GM21717 (cell line): ENCODE measurements at regions not wholly inside any gene's neighbourhood (a gene's known extent, or its start where the extent isn't known, plus 50 kb on each side); places are given as distances from the start of the nearest gene placed in this dataset.
"Not testable (repeated sequence)": the region's sequence is repeated elsewhere in the genome, so short reads cannot be mapped to it uniquely, and the experiment has no call there.

Experiments used
- ATAC-seq: cut with Tn5 transposase; IDR thresholded peaks from one replicate; pipeline ENCODE4 v1.9.1; 2021; ENCODE audit warnings: mild to moderate bottlenecking, moderate library complexity; ENCODE audit not compliant: unreplicated experiment

- ATAC-seq: no peak
Observed at GRCh38 chr9:78123808-78124207, 92.2 kb upstream of the GNAQ start.

DNA sequence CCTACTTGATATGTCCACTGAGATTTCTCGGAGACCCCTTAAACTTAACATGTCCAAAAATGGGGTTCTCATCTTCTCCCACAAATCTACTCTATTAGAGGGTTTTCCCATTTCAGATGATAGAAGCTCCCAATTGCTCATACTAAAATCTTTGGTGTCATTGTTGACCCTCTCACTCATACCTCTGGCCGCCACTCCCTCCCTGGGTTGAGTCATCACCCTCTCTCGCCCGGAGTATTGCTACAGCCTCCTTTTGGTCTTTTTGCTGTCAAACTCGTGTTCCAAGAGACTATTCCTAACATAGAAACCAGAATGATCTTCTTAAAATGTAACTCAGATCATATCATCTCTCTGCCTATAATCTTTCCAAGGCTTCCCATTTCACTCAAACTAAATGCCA is 91.0 kb upstream of the GNAQ start:
- ATAC-seq: no peak

GRCh38 chr9:78121488-78121887 is 89.9 kb upstream of the GNAQ start:
- ATAC-seq: no peak

- ATAC-seq: peak; percentile 90
Observed at GRCh38 chr9:78118742-78119473, 87.3 kb upstream of the GNAQ start.

DNA sequence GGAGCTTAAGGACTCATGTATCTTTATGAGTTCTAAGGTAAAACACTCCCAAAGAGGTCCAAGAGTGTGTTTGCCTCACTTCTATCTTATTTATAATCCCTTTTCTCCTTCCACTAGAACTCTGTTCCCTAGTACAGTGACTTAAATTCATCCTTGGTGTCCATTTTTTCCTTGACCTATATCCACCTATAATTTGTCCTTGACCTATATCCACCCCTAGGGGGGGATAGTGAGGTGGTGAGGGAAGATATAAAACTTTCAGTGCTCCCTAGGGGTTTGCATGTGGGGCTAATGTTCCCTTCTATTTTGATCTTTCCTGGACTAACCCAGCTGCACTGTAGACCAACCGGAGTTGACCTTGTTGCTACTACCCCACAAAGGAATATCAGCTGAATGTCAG is 83.5 kb upstream of the GNAQ start:
- no peak for ATAC-seq

- ATAC-seq: no peak
Observed at GRCh38 chr9:78114581-78114980, 83.0 kb upstream of the GNAQ start.

GRCh38 chr9:78112406-78112805 is 80.8 kb upstream of the GNAQ start:
- no peak for ATAC-seq

- no peak for ATAC-seq
Observed at GRCh38 chr9:78112004-78112403, 80.4 kb upstream of the GNAQ start.

DNA sequence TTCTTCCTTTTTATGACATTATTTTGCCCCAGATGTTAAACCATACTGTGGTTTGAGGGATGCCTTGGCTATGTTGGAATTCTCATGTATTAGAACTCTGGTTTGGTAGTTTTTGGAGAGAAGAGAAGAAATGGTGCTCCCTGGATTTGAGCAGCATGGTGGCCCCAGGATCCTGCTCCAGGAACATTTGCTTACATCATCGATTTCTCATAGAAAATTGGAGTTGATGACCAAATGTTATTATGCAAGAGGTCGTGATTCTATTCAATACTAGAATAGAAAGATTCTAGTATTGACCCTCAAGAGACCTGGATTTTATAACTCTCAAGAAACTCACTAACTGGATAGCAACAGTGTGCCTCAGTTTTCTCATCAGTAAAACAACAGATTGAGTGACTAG is 77.5 kb upstream of the GNAQ start:
- ATAC-seq: no peak

- ATAC-seq: not testable (repeated sequence)
Observed at GRCh38 chr9:78106586-78106985, 75.0 kb upstream of the GNAQ start.

- ATAC-seq: peak; percentile 79
Observed at GRCh38 chr9:78103971-78104433, 72.4 kb upstream of the GNAQ start.

GRCh38 chr9:78101247-78101646 is 69.6 kb upstream of the GNAQ start:
- no peak for ATAC-seq

DNA sequence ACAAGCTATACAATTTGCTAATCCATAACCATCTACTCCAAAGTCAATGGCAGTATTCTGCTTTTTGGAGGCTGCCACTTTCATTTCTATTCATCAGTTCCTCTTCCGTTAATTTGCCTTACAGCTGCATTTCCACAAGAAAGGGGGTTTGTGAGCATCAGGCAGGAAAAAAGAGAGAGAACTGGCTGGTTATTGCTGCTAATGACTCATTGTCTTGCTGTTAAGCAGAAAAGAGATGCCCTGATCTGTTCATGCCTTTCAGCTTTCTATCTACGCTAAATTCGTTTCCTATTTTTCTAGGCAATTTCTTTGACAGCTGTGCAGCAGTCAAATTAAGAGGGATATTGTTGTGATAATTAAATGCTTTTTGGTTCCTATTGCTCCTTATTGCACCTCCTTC is 65.9 kb upstream of the GNAQ start:
- ATAC-seq: no peak

GRCh38 chr9:78091731-78092130 is 60.1 kb upstream of the GNAQ start:
- no peak for ATAC-seq

- no peak for ATAC-seq
Observed at GRCh38 chr9:78089111-78089510, 57.5 kb upstream of the GNAQ start.

DNA sequence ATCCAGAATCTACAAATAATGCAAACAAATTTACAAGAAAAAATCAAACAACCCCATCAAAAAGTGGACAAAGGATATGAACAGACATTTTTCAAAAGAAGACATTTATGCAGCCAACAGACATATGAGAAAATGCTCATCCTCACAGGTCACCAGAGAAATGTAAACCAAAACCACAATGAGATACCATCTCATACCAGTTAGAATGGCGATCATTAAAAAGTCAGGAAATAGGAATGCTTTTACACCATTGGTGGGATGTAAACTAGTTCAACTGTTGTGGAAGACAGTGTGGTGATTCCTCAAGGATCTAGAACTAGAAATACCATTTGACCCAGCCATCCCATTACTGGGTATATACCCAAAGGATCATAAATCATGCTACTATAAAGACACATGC is 56.6 kb upstream of the GNAQ start:
- ATAC-seq: not testable (repeated sequence)
